DOHH2 (cell line): ENCODE measurements at regions not wholly inside any gene's neighbourhood (a gene's known extent, or its start where the extent isn't known, plus 50 kb on each side); places are given as distances from the start of the nearest gene placed in this dataset.

Experiments
- CTCF ChIP-seq: fragments of 200-600 bp; sonication (generic); IDR thresholded peaks from one replicate; pipeline ENCODE4 v1.5.1; 2014; ENCODE audit warnings: antibody characterized with exemption, mild to moderate bottlenecking, low read depth, low read length; ENCODE audit not compliant: poor library complexity, severe bottlenecking
- EZH2phosphoT487 ChIP-seq: fragments of 200-600 bp; sonication (generic); IDR thresholded peaks from 2 replicates; pipeline ENCODE4 v1.6.1; 2017; ENCODE audit warnings: borderline replicate concordance, mild to moderate bottlenecking, antibody characterized with exemption, low read length, moderate library complexity, mixed read lengths

GRCh38 chr2:195579776-195580555, 77.1 kb upstream of the SLC39A10 start:
- no peak for TF ChIP-seq CTCF
- TF ChIP-seq EZH2phosphoT487, result no peak
